Choroid plexus epithelial cell (primary cell): ENCODE measurements at regions not wholly inside any gene's neighbourhood (a gene's known extent, or its start where the extent isn't known, plus 50 kb on each side); places are given as distances from the start of the nearest gene placed in this dataset.
A peak's percentile ranks its signal among the peaks of the same experiment; 100 is the strongest.

Experiments
- DNase-seq: peaks from one replicate; pipeline ENCODE4 v3.0.0-alpha.2; 2010; ENCODE audit warnings: low read depth
- H3K4me3 ChIP-seq: 2 replicates; pipeline ENCODE4 v1.5.1; 2011; ENCODE audit warnings: low read depth, mild to moderate bottlenecking, control low read depth, low read length, moderate library complexity
- CTCF ChIP-seq: conservative IDR thresholded peaks from 2 replicates; pipeline ENCODE4 v1.5.1; 2011; ENCODE audit warnings: low read depth, mild to moderate bottlenecking, control low read depth, inconsistent platforms, low read length, moderate library complexity

- no peak overlapping the region for H3K4me3 ChIP-seq
- peak; percentile 18 for DNase-seq
- TF ChIP-seq CTCF, result no peak
Observed at GRCh38 chr21:35376406-35377135, 327.5 kb upstream of the RUNX1 start.

- DNase-seq, result peak; percentile 77
- no peak overlapping the region for H3K4me3 ChIP-seq
- no peak for TF ChIP-seq CTCF
Observed at GRCh38 chr21:35375115-35375514, 326.0 kb upstream of the RUNX1 start.

- TF ChIP-seq CTCF, result no peak
- DNase-seq, result no peak
- no peak overlapping the region for H3K4me3 ChIP-seq
Observed at GRCh38 chr21:35373998-35374397, 324.9 kb upstream of the RUNX1 start.

GRCh38 chr21:35372201-35372600, 323.1 kb upstream of the RUNX1 start:
- no peak for DNase-seq
- no peak overlapping the region for H3K4me3 ChIP-seq
- no peak for TF ChIP-seq CTCF

GRCh38 chr21:35370671-35371070, 321.6 kb upstream of the RUNX1 start:
- H3K4me3 ChIP-seq, result no peak overlapping the region
- no peak for TF ChIP-seq CTCF
- no peak for DNase-seq

- TF ChIP-seq CTCF, result no peak
Observed at GRCh38 chr21:35370071-35370470, 321.0 kb upstream of the RUNX1 start.

GRCh38 chr21:35368326-35368725, 319.2 kb upstream of the RUNX1 start:
- H3K4me3 ChIP-seq, result no peak overlapping the region
- no peak for DNase-seq
- TF ChIP-seq CTCF, result no peak

More at GRCh38 chr21:35370071-35370470, 321.0 kb upstream of the RUNX1 start:
- H3K4me3 ChIP-seq, result no peak overlapping the region
- DNase-seq, result no peak
